T-cell (primary cell): ENCODE measurements at regions not wholly inside any gene's neighbourhood (a gene's known extent, or its start where the extent isn't known, plus 50 kb on each side); places are given as distances from the start of the nearest gene placed in this dataset.

ENCODE experiments used
- ATAC-seq, 4 experiments: fragments of 200-7000 bp in 3 of 4; fragments of 150-1000 bp in 1 of 4; cut with Tn5 transposase; replicated peaks in 1 of 4; 1 replicate in 3 of 4; 2 replicates in 1 of 4; pipeline ENCODE4 v1.10.0; 2021; ENCODE audit warnings: moderate library complexity in 3 of 4, mild to moderate bottlenecking in 2 of 4, moderate number of reproducible peaks in 1 of 4
- CTCF ChIA-PET, 2 donors: fragments of 300-600 bp; sonication (Branson Sonifier 250); formaldehyde crosslinking; loops; one replicate each; lab custom pipeline; 2022; ENCODE audit warnings: antibody characterized with exemption in 2 of 2; lab: Charles Lee
- POLR2A ChIA-PET, 2 donors: fragments of 300-600 bp; sonication (Branson Sonifier 250); formaldehyde crosslinking; loops; one replicate each; lab custom pipeline; 2022; ENCODE audit warnings: antibody characterized with exemption in 2 of 2; lab: Charles Lee
- DNase-seq, 35 experiments: peaks; one replicate each; pipeline versions ENCODE4 v3.0.0 to v3.0.0-alpha.2; 2013 to 2023
- H3K27ac ChIP-seq: one replicate; pipeline ENCODE4 v1.5.1; 2013; ENCODE audit warnings: low read length
- H3K27me3 ChIP-seq, 2 experiments: replicated peaks in 1 of 2; 1 replicate in 1 of 2; 2 replicates in 1 of 2; pipeline versions ENCODE4 v1.6.1 to v1.7.0; 2013; ENCODE audit warnings: low read length in 1 of 2, mixed read lengths in 1 of 2; ENCODE audit not compliant: control insufficient read depth in 2 of 2, insufficient read depth in 2 of 2; ENCODE audit errors: extremely low read depth in 1 of 2
- H3K36me3 ChIP-seq, 2 donors: 1 replicate in 1 of 2; 2 replicates in 1 of 2; pipeline versions ENCODE4 v1.6.1 to v1.7.0; 2013; ENCODE audit warnings: low read length in 1 of 2; ENCODE audit not compliant: control insufficient read depth in 2 of 2, insufficient read depth in 1 of 2; ENCODE audit errors: extremely low read depth in 1 of 2
- H3K4me1 ChIP-seq, 2 experiments: 1 replicate in 1 of 2; 2 replicates in 1 of 2; pipeline versions ENCODE4 v1.6.1 to v1.7.0; 2013; ENCODE audit warnings: low read length in 2 of 2, mixed read lengths in 1 of 2; ENCODE audit not compliant: insufficient read depth in 2 of 2, control insufficient read depth in 1 of 2; ENCODE audit errors: extremely low read depth in 1 of 2
- H3K4me3 ChIP-seq, 2 donors: 1 replicate in 1 of 2; 2 replicates in 1 of 2; pipeline versions ENCODE4 v1.5.1 to v1.7.0; 2013; ENCODE audit warnings: mild to moderate bottlenecking in 2 of 2, low read length in 1 of 2, moderate library complexity in 1 of 2; ENCODE audit not compliant: control insufficient read depth in 1 of 2; ENCODE audit errors: extremely low read depth in 1 of 2
- H3K9me3 ChIP-seq: 2 replicates; pipeline ENCODE4 v1.7.0; 2013
- H3K27ac Mint-ChIP-seq, 2 donors: one replicate each; pipeline ENCODE4 v1.8.0; 2020 to 2021; ENCODE audit warnings: mild to moderate bottlenecking in 2 of 2, mixed read lengths in 2 of 2
- H3K27me3 Mint-ChIP-seq, 2 donors: one replicate each; pipeline ENCODE4 v1.8.0; 2021 to 2022; ENCODE audit warnings: mixed read lengths in 2 of 2
- H3K36me3 Mint-ChIP-seq: one replicate; pipeline ENCODE4 v1.8.0; 2021; ENCODE audit warnings: mixed read lengths
- H3K4me1 Mint-ChIP-seq, 3 donors: one replicate each; pipeline ENCODE4 v1.8.0; 2020 to 2022; ENCODE audit warnings: mixed read lengths in 3 of 3, mild to moderate bottlenecking in 1 of 3
- H3K4me3 Mint-ChIP-seq, 3 donors: one replicate each; pipeline ENCODE4 v1.8.0; 2020 to 2022; ENCODE audit warnings: mild to moderate bottlenecking in 3 of 3, mixed read lengths in 3 of 3, moderate library complexity in 3 of 3
- H3K9me3 Mint-ChIP-seq, 3 donors: one replicate each; pipeline ENCODE4 v1.8.0; 2020 to 2022; ENCODE audit warnings: mixed read lengths in 3 of 3
- WGBS: methylation state at CpG from one replicate; pipeline ENCODE4 v1.1.5; 2013; ENCODE audit warnings: missing lambda C conversion rate; ENCODE audit not compliant: insufficient coverage; 5-methylcytosine and 5-hydroxymethylcytosine counted together

DNA sequence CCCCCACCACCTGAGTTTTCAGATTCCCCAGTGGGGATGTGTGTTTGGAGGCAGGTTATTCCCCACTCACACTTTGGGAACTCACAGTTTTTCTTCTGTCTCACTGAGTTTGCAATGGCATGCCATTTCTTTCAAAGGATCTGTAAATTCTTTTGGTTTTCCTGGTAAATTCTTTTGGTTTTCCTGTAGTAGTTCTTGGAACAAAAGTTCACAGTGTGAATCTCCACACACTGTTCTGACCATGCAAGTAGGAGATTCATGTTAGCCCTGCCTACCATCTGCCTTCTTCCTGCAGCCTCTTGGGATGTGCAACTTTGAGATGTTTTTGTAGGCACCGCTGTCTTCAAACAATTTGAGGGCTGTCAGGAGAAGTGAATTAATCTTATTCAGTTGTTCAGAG, 165.6 kb upstream of the OGFRL1 start:
- H3K36me3 ChIP-seq: no peaks in the 10 kb centered on the region
- POLR2A ChIA-PET: no interaction called here
- H3K9me3 ChIP-seq: no peaks in the 10 kb centered on the region
- ATAC-seq (no peak), DNase-seq (no peak)
- no CpG with 5 or more reads among the region's 1 CpG for WGBS
- Mint-ChIP-seq H3K4me1 (no peaks in the 10 kb centered on the region), H3K9me3 (peaks cover 8 to 27% (median 21%) of the 10 kb centered on the region in 3 donors), H3K36me3 (no peaks in the 10 kb centered on the region), H3K27me3 (no peaks in the 10 kb centered on the region), H3K27ac (no peak overlapping the region), H3K4me3 (no peak overlapping the region)
- H3K4me1 ChIP-seq: no peaks in the 10 kb centered on the region
- H3K4me3 ChIP-seq: no peak overlapping the region
- H3K27ac ChIP-seq: no peak overlapping the region
- no peaks in the 10 kb centered on the region for H3K27me3 ChIP-seq
- CTCF ChIA-PET: no interaction called here

DNA sequence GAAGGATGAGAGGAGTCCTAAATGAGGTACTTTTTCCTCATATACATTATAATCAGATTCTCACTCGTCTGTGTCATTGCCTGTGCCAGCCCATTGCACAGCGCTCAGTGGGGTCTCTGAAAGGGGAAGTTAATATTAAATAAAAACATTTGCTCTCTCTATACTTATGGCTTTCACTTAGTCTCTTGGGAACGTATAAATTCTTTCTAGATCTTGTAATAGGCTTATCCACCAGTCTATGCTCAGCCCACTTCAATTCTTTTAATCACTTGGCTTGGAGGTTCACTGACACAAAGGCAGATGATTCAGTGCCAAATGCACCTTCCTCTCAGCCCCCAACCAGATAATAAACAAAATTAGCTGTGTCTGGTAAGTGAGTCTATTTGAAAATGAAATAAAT, 164.3 kb upstream of the OGFRL1 start:
- no peaks in the 10 kb centered on the region for H3K4me1 ChIP-seq
- no peak overlapping the region for H3K4me3 ChIP-seq
- Mint-ChIP-seq H3K27ac (no peak overlapping the region), H3K4me3 (no peak overlapping the region), H3K36me3 (no peaks in the 10 kb centered on the region), H3K4me1 (no peaks in the 10 kb centered on the region), H3K9me3 (peaks cover 8 to 19% (median 18%) of the 10 kb centered on the region in 3 donors), H3K27me3 (no peaks in the 10 kb centered on the region)
- no peaks in the 10 kb centered on the region for H3K27me3 ChIP-seq
- H3K36me3 ChIP-seq: no peaks in the 10 kb centered on the region
- ChIA-PET POLR2A (no interaction called here), CTCF (no interaction called here)
- ATAC-seq (no peak), DNase-seq (no peak)
- no peaks in the 10 kb centered on the region for H3K9me3 ChIP-seq
- H3K27ac ChIP-seq: no peak overlapping the region
- no CpG with 5 or more reads among the region's 3 CpGs for WGBS

- Mint-ChIP-seq H3K27ac (no peak overlapping the region), H3K27me3 (no peaks in the 10 kb centered on the region), H3K4me3 (no peak overlapping the region), H3K4me1 (no peaks in the 10 kb centered on the region), H3K9me3 (peaks cover 8 to 12% (median 11%) of the 10 kb centered on the region in 3 donors), H3K36me3 (no peaks in the 10 kb centered on the region)
- ATAC-seq: no peak
- Histone ChIP-seq H3K9me3 (no peaks in the 10 kb centered on the region), H3K27ac (no peak overlapping the region), H3K4me1 (no peaks in the 10 kb centered on the region), H3K36me3 (no peaks in the 10 kb centered on the region), H3K27me3 (no peaks in the 10 kb centered on the region), H3K4me3 (no peak overlapping the region)
- ChIA-PET POLR2A (interaction anchor here in 1 of 2 donors (0.6 kb wide), 1 partner anchor 14 kb away, joined by 3 read pairs; no protein-coding TSS in a partner anchor), CTCF (no interaction called here)
- DNase-seq: no peak
Measured at GRCh38 chr6:71125216-71125615, 163.4 kb upstream of the OGFRL1 start.

- Mint-ChIP-seq H3K27ac (no peak overlapping the region), H3K27me3 (no peaks in the 10 kb centered on the region), H3K9me3 (peaks cover 5 to 8% (median 7%) of the 10 kb centered on the region in 3 donors), H3K4me1 (no peaks in the 10 kb centered on the region), H3K36me3 (no peaks in the 10 kb centered on the region), H3K4me3 (no peak overlapping the region)
- no peak overlapping the region for H3K27ac ChIP-seq
- CTCF ChIA-PET: interaction anchor here in 1 of 2 donors (0.6 kb wide), 1 partner anchor 494 kb away, joined by 3 read pairs; no protein-coding TSS in a partner anchor
- WGBS: 20% methylated on average over 1 of the region's 1 CpG
- DNase-seq (no peak), ATAC-seq (no peak)
- H3K27me3 ChIP-seq: no peaks in the 10 kb centered on the region
- H3K36me3 ChIP-seq: no peaks in the 10 kb centered on the region
- H3K4me1 ChIP-seq: no peaks in the 10 kb centered on the region
- H3K4me3 ChIP-seq: no peak overlapping the region
- POLR2A ChIA-PET: no interaction called here
- no peaks in the 10 kb centered on the region for H3K9me3 ChIP-seq
Measured at GRCh38 chr6:71126506-71126905, 162.1 kb upstream of the OGFRL1 start.

- Histone ChIP-seq H3K4me3 (no peak overlapping the region), H3K27ac (no peak overlapping the region), H3K9me3 (no peaks in the 10 kb centered on the region), H3K4me1 (no peaks in the 10 kb centered on the region), H3K27me3 (no peaks in the 10 kb centered on the region), H3K36me3 (no peaks in the 10 kb centered on the region)
- ChIA-PET CTCF (no interaction called here), POLR2A (no interaction called here)
- no peak for DNase-seq
- no peaks in the 10 kb centered on the region for H3K4me1 Mint-ChIP-seq
- 88% methylated on average over 3 of the region's 3 CpGs for WGBS
- H3K36me3 Mint-ChIP-seq: no peaks in the 10 kb centered on the region
- no peak overlapping the region for H3K4me3 Mint-ChIP-seq
- ATAC-seq: no peak
- no peak overlapping the region for H3K27ac Mint-ChIP-seq
- H3K9me3 Mint-ChIP-seq: peaks cover 5 to 8% (median 7%) of the 10 kb centered on the region in 3 donors
- peaks cover 0 to 3% of the 10 kb centered on the region in 2 donors for H3K27me3 Mint-ChIP-seq
Measured at GRCh38 chr6:71127374-71127773, 161.2 kb upstream of the OGFRL1 start.

DNA sequence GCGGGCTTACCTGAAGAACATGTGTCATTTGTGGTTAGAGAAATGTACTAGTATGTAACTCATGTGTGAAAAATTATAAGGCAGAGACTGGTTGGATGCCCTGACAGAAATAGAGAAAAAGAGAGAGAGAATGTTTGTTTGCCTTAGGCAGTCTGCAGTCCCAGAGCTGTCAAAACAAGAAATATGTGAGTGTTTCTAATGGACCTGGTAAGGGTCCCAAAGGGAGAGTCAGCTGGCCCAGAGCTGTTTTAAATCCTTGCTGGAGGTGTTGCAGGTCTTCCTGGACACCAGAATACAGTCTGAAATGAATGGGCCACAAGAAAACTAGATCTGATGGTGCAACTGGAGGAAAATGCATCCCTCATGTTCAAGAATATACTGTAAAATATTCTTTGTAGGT, 158.3 kb upstream of the OGFRL1 start:
- H3K36me3 ChIP-seq: no peaks in the 10 kb centered on the region
- POLR2A ChIA-PET: no interaction called here
- H3K9me3 ChIP-seq: no peaks in the 10 kb centered on the region
- no peak overlapping the region for H3K4me3 ChIP-seq
- no peak overlapping the region for H3K4me3 Mint-ChIP-seq
- ATAC-seq (no peak), DNase-seq (no peak)
- no peaks in the 10 kb centered on the region for H3K36me3 Mint-ChIP-seq
- H3K27me3 Mint-ChIP-seq: peaks cover 5 to 11% of the 10 kb centered on the region in 2 donors
- CTCF ChIA-PET: interaction anchor here in 1 of 2 donors (0.6 kb wide), 1 partner anchor 400 kb away, joined by 3 read pairs; no protein-coding TSS in a partner anchor
- no peak overlapping the region for H3K27ac ChIP-seq
- H3K4me1 Mint-ChIP-seq: no peaks in the 10 kb centered on the region
- 100% methylated on average over 1 of the region's 1 CpG for WGBS
- no peaks in the 10 kb centered on the region for H3K4me1 ChIP-seq
- H3K27me3 ChIP-seq: peaks cover 0 to 6% of the 10 kb centered on the region in 2 experiments
- H3K27ac Mint-ChIP-seq: no peak overlapping the region
- H3K9me3 Mint-ChIP-seq: peaks cover 5 to 8% (median 7%) of the 10 kb centered on the region in 3 donors
